HTR-8/SVneo (cell line): ENCODE measurements at regions not wholly inside any gene's neighbourhood (a gene's known extent, or its start where the extent isn't known, plus 50 kb on each side); places are given as distances from the start of the nearest gene placed in this dataset.

Experiments
- DNase-seq: peaks from one replicate; pipeline ENCODE4 v3.0.0; 2011; ENCODE audit warnings: low spot score, mixed read lengths; ENCODE audit not compliant: insufficient read length
- FAIRE-seq: peaks from 2 replicates; lab custom pipeline; 2011; peaks lifted over from hg19 to GRCh38; lab: Jason Lieb, UNC

DNA sequence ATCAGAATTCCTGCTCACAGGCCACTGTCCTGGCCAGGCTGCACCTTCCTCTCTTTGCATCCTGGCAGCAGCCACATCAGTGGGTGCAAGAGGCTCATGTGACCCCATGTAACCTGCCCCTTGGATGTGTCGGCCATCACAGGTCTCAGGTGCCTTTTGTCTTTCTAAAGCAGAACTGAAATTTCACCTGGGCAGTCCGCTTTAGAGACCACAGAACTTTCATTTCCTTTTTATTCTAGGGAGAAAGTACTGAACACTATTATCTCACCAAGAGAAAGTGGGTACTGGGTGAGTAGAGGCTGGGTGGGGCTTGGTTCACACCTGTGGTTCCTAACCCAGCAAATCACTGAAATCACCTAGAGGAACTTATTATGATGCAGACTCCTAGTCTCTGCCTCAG lies 51.7 kb upstream of the NUP160 start:
- no peak for DNase-seq
- no peak for FAIRE-seq
